ENCODE measurements at regions not wholly inside any gene's neighbourhood (a gene's known extent, or its start where the extent isn't known, plus 50 kb on each side); places are given as distances from the start of the nearest gene placed in this dataset.

DNA sequence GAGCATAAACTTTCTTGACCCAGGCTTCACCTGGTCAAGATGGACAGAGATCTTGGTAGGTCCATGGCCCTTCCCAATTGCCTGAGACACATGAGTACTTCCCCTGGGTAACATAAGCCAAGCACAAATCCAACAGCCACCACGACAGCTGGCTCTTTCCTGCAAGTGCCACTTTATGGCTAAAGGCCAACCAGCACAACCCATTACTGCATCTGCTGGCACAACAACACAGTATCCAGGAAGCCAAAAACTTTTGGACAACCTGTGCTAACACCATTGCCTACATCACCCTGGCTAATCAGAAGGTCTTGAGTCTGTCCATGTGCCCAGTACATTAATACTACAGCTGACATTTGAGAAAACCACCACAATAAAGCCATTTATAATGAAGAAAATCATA, 548.0 kb upstream of the SEMA3D start:
- DNase-seq (ENCODE audit: low spot score in 2 of 2) (no peak), ATAC-seq (replicated peaks; ENCODE audit: extremely low read depth, poor library complexity, severe bottlenecking) (no peak)
- no peaks in the 10 kb centered on the region for H3K27me3 Mint-ChIP-seq

DNA sequence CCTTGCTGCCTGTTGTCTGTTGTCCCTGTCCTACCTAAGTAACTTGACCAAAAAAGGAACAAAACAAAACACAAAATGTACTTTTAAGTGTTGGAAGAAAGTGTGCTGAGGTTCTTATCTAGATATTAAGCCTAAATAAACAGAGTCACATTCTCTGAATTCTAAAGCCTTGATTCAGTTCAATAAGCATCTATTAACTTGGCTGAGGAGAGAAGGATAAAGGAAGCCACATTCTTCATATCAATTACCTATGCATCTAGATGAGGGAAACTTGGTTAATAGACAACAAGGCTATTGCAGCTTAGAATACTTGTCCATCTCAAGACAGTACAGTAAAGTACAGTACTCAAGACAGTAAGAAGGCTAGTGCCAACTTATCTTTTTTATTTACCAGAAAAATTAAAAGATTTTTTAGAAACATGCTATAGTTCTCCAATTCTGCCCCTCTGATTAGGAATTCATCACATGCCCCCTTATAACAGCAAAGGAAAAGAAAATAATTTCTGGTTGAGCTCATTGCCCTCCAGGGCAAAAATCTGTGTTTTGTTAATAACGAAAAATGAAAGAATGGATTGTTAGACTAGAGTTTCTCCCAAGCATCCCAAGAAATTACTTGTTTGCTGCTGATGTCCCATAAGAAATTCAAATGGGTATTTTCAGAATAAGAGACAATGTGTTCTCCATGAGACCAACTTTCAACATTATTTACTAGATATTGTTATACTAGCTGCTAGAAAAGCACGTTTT, 546.5 kb upstream of the SEMA3D start:
- no peak overlapping the region for H3K4me3 Mint-ChIP-seq
- no peaks in the 10 kb centered on the region for H3K36me3 Mint-ChIP-seq (ENCODE audit: insufficient read depth)
- ATAC-seq (replicated peaks; ENCODE audit: extremely low read depth, poor library complexity, severe bottlenecking) (no peak), DNase-seq (ENCODE audit: low spot score in 2 of 2) (no peak)
- peaks cover 41% of the 10 kb centered on the region for H3K9me3 Mint-ChIP-seq
- no peaks in the 10 kb centered on the region for H3K4me1 Mint-ChIP-seq
- no peak overlapping the region for H3K27ac Mint-ChIP-seq (ENCODE audit: low read depth)
- H3K27me3 Mint-ChIP-seq, result no peaks in the 10 kb centered on the region

More for the DNA sequence above, 548.0 kb upstream of the SEMA3D start:
- Mint-ChIP-seq H3K27ac (ENCODE audit: low read depth) (no peak overlapping the region), H3K4me1 (no peaks in the 10 kb centered on the region), H3K4me3 (no peak overlapping the region), H3K36me3 (ENCODE audit: insufficient read depth) (no peaks in the 10 kb centered on the region), H3K9me3 (peaks cover 43% of the 10 kb centered on the region)

DNA sequence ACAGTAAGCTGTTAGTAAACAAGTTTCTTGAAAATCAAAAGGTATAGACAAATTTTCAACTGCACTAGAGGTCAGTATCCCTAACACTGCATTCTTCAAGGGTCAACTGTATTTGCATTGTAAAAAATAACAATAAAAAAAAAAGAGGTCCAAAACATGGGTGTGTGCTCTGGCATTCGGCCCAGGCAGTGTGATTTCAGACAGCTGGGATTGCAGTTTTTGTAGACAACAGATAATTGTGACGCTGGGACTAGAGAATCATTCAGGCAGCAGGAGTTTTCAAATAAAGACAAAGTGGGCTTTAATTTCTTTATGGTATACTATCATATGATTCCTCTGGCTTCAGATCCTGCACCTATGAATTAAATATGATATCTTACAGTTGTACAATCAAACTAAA, 543.2 kb upstream of the SEMA3D start:
- Mint-ChIP-seq H3K27ac (ENCODE audit: low read depth) (no peak overlapping the region), H3K4me1 (no peaks in the 10 kb centered on the region), H3K27me3 (no peaks in the 10 kb centered on the region), H3K36me3 (ENCODE audit: insufficient read depth) (no peaks in the 10 kb centered on the region), H3K9me3 (peaks cover 44% of the 10 kb centered on the region), H3K4me3 (no peak overlapping the region)
- ATAC-seq (replicated peaks; ENCODE audit: extremely low read depth, poor library complexity, severe bottlenecking), result no peak
- no peak for DNase-seq (ENCODE audit: low spot score in 2 of 2)

DNA sequence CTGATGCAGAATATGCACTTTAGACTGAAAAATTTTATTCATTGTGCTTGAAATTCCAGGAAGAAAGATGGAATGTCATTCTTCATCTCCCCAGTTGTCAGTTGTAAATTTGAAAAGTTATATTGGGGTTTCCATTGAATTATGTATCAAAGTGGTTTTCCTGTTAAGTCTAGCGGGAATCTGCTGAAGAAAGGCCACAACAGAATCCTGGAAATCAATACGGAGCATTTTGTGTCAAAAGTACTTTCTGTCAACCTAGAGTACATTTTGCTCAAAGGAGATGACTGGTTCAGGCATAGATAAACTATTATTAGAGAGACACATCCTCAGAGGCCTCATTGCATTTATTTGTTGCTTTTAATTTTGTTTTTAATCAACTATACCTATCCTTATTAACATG, 538.2 kb upstream of the SEMA3D start:
- DNase-seq (ENCODE audit: low spot score in 2 of 2) (no peak), ATAC-seq (replicated peaks; ENCODE audit: extremely low read depth, poor library complexity, severe bottlenecking) (no peak)
- H3K9me3 Mint-ChIP-seq, result peaks cover 19% of the 10 kb centered on the region
- no peaks in the 10 kb centered on the region for H3K27me3 Mint-ChIP-seq
- no peak overlapping the region for H3K27ac Mint-ChIP-seq (ENCODE audit: low read depth)
- H3K4me3 Mint-ChIP-seq, result no peak overlapping the region
- H3K36me3 Mint-ChIP-seq (ENCODE audit: insufficient read depth), result no peaks in the 10 kb centered on the region
- no peaks in the 10 kb centered on the region for H3K4me1 Mint-ChIP-seq

DNA sequence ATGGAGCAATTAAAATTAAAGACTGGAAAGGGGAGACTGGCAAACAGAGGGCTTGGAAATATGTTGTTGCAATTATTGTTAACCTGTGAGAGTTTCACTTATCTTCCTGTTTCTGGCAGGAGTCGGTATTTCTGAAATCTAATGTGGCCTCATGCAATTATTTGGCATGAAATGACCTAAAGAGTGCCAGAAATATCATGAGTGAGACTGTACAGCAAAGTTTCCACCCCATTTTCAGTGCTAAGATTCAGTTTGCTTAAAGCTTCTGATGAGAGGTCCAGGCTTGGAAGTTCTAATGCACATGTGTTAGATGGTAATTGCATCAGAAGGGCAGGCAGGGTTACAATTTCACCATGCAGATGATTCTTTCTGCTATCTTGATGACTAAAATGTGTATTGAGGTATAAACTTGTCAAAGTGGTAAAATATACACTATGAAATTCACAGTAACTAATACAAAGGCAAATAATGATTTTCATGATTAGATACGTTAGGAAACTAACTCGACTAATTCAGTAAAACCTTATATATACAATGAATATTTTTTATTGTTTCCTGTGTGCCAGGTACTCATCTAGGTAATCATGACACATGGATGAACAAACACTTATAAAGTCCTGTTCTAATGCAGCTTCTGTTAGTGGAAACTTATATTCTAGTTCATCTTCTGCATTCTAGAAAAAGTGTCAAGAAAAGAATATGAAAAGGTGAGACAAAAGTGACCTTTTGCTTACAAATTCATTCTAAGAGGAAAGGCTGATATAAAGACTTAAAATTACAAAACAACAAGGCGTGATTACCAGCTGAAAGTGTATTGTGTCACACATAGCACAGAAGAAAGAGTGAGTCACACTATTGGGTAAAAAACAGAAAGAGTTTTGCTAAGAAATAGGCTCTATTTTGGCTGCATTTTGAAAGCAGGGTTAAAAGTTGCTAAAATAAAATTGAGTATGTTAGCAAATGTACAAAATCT, 533.4 kb upstream of the SEMA3D start:
- Mint-ChIP-seq H3K9me3 (peaks cover 6% of the 10 kb centered on the region), H3K4me1 (no peaks in the 10 kb centered on the region), H3K4me3 (no peak overlapping the region), H3K36me3 (ENCODE audit: insufficient read depth) (no peaks in the 10 kb centered on the region), H3K27ac (ENCODE audit: low read depth) (no peak overlapping the region), H3K27me3 (no peaks in the 10 kb centered on the region)
- DNase-seq (ENCODE audit: low spot score in 2 of 2), result no peak
- no peak for ATAC-seq (replicated peaks; ENCODE audit: extremely low read depth, poor library complexity, severe bottlenecking)

DNA sequence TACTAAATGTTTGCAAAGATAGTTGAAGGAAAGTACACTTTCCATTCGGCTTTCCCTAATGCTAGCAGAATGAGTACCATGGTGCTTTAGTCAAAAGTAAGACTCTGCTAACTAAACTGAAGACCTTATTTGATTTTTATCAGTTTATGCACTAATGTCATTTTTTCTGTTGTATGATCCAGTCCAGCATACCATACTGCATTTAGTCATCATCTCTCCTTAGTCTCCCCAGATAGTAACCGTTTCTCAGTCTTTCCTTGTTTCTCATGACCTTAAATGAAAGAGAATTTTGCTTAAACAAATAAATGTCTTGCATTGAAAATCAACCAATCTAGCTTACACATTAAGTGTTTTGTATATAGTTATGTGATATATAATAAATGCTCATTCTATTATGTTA, 529.5 kb upstream of the SEMA3D start:
- Mint-ChIP-seq H3K9me3 (peaks cover 6% of the 10 kb centered on the region), H3K27me3 (no peaks in the 10 kb centered on the region), H3K4me1 (no peaks in the 10 kb centered on the region), H3K4me3 (no peak overlapping the region), H3K27ac (ENCODE audit: low read depth) (no peak overlapping the region), H3K36me3 (ENCODE audit: insufficient read depth) (no peaks in the 10 kb centered on the region)
- ATAC-seq (replicated peaks; ENCODE audit: extremely low read depth, poor library complexity, severe bottlenecking) (no peak), DNase-seq (ENCODE audit: low spot score in 2 of 2) (no peak)

DNA sequence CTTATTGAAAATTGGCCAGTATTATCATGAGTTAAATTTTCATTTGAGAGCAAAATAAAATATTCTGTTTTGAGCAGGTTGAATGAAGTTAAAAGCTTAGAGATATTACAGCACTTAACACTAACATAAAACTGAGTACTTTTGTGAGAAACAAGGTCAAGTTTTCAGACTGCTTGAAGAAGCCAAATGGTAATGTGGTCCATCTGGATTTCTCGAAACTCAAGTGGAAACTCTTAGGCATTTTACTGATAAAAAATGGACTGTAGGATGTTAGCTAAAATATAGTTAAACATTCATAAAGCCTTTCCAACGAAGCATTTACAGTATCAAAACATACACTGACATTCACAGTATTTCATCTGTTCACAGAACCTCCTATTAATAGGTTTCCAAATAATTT, 528.1 kb upstream of the SEMA3D start:
- Mint-ChIP-seq H3K9me3 (peaks cover 6% of the 10 kb centered on the region), H3K36me3 (ENCODE audit: insufficient read depth) (no peaks in the 10 kb centered on the region), H3K4me1 (no peaks in the 10 kb centered on the region), H3K4me3 (no peak overlapping the region), H3K27ac (ENCODE audit: low read depth) (no peak overlapping the region), H3K27me3 (no peaks in the 10 kb centered on the region)
- ATAC-seq (replicated peaks; ENCODE audit: extremely low read depth, poor library complexity, severe bottlenecking), result no peak
- DNase-seq (ENCODE audit: low spot score in 2 of 2), result no peak

DNA sequence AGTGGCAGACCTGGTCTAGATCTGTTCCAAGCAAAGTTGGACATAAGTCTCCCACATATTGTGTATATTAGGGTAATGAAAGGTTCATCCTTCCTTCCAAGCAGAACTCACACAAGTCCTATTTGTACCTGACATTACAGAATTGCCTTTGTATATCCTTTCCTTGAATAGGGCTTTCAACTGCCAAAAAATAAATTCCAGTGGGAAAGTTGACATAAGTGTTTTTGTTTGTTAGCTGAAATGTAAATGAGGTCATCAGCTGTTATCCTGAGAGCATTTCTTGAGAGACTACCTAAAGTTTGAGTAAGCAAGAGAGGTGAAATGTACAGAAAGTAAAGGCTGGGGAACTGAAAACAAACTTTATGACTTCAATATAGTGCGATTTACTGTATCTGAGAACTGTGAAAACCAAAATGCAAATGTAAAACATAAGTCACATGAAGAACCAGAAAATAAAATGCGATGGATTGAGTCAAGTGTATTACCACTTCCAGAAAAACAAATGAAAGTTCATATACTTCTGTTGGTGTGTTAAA, 527.3 kb upstream of the SEMA3D start:
- DNase-seq (ENCODE audit: low spot score in 2 of 2) (no peak), ATAC-seq (replicated peaks; ENCODE audit: extremely low read depth, poor library complexity, severe bottlenecking) (no peak)
- Mint-ChIP-seq H3K36me3 (ENCODE audit: insufficient read depth) (no peaks in the 10 kb centered on the region), H3K9me3 (peaks cover 6% of the 10 kb centered on the region), H3K27ac (ENCODE audit: low read depth) (no peak overlapping the region), H3K4me1 (no peaks in the 10 kb centered on the region), H3K27me3 (no peaks in the 10 kb centered on the region), H3K4me3 (no peak overlapping the region)

DNA sequence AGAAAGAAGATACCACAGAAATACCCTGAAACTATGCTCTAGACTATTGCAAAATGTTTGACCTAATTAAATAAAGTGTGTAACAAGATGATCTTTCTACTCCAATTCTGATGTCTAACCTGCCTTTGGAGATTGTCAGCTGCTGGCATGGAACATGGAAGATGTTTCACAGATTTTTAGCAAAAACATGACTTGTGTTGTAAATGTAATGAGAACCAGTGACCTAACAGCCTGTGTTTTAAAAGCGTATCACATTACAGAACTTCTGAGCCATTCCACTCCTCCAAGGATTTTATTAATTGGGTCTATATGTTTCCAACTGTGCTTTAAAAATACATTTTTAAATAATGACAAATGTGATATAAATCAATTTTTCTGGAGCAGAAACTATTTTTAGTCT, 526.3 kb upstream of the SEMA3D start:
- no peaks in the 10 kb centered on the region for H3K36me3 Mint-ChIP-seq (ENCODE audit: insufficient read depth)

DNA sequence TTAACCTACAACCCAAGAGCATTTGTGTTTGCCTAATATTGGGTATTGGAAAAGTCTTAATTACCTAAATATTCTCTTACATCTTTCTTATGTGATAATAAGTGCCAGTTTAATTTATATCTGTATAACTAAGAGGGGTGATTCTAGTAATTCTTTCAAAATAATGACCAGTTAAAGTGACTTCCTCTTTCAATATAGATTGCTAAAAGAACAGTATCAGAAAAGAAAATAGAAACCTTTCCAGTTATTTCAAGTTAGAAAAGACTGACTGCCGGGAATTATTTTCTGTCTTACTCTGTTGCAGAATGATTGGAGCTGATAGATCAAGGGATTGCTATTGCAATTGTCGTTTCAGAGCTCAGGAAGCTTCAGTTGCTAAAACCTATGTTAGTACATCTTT, 525.0 kb upstream of the SEMA3D start:
- no peaks in the 10 kb centered on the region for H3K4me1 Mint-ChIP-seq
- no peak overlapping the region for H3K4me3 Mint-ChIP-seq
- H3K27ac Mint-ChIP-seq (ENCODE audit: low read depth), result no peak overlapping the region
- no peak for ATAC-seq (replicated peaks; ENCODE audit: extremely low read depth, poor library complexity, severe bottlenecking)
- DNase-seq (ENCODE audit: low spot score in 2 of 2), result no peak
- H3K36me3 Mint-ChIP-seq (ENCODE audit: insufficient read depth), result no peaks in the 10 kb centered on the region
- H3K9me3 Mint-ChIP-seq, result peaks cover 6% of the 10 kb centered on the region
- no peaks in the 10 kb centered on the region for H3K27me3 Mint-ChIP-seq

More for the DNA sequence above, 526.3 kb upstream of the SEMA3D start:
- Mint-ChIP-seq H3K9me3 (peaks cover 6% of the 10 kb centered on the region), H3K27me3 (no peaks in the 10 kb centered on the region), H3K27ac (ENCODE audit: low read depth) (no peak overlapping the region), H3K4me1 (no peaks in the 10 kb centered on the region), H3K4me3 (no peak overlapping the region)
- no peak for ATAC-seq (replicated peaks; ENCODE audit: extremely low read depth, poor library complexity, severe bottlenecking)
- DNase-seq (ENCODE audit: low spot score in 2 of 2), result no peak

DNA sequence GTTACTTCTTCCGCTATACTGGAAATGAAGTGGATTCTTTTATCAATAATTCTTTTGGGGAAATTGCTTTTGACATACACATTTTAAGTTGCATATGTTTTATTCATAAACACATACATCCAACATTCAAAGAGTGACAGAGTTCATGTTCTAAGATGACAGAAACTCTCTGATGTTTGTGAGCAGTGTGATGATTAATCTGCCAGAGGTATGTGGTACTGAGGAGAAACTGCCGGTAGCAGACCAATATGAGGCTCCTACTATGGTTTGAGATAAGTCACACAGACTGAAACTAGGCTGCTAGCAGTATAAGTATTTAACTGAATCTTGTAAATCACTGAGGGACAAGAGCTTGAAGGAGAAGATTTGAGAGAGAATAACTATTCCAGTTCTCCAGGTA, 524.1 kb upstream of the SEMA3D start:
- Mint-ChIP-seq H3K27ac (ENCODE audit: low read depth) (no peak overlapping the region), H3K27me3 (no peaks in the 10 kb centered on the region), H3K4me3 (no peak overlapping the region), H3K9me3 (peaks cover 5% of the 10 kb centered on the region), H3K36me3 (ENCODE audit: insufficient read depth) (no peaks in the 10 kb centered on the region), H3K4me1 (no peaks in the 10 kb centered on the region)
- ATAC-seq (replicated peaks; ENCODE audit: extremely low read depth, poor library complexity, severe bottlenecking) (no peak), DNase-seq (ENCODE audit: low spot score in 2 of 2) (no peak)

DNA sequence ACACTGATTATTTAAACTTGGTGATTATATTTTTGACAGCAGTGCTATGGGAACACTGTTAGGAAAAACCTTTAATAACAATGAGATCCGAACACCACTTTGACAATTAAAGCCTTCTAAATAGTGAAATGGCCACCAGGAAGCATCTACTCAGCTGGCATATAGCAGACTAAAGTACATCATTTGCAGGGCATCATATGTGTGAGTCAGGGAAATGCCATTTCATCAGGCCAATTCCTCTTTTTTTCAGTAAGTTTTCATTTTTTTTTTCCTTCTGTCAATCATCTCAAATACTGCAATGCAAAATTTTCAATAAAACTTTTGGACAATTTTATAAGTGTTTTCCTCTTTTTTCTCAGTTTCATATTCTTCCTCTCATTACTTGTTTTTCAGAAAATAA, 521.4 kb upstream of the SEMA3D start:
- ATAC-seq (replicated peaks; ENCODE audit: extremely low read depth, poor library complexity, severe bottlenecking), result no peak
- no peaks in the 10 kb centered on the region for H3K27me3 Mint-ChIP-seq

DNA sequence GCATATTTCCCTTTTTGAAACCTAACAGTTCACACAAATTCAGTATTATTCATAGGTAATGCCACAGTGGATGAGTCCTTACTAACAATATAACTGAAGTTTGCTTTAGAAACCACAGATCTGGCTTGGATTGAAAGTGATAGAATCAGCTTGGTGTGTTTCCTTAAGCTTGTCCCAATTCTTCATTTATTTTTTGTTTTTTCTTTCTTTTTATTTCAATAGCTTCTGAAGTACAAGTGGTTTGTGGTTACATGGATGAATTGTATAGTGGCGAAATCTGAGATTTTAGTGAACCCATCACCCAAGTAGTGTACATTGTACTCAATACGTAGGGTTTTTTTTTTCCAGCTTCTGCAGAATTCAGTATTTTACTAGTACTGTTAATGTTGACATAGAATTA, 518.2 kb upstream of the SEMA3D start:
- H3K27ac Mint-ChIP-seq (ENCODE audit: low read depth), result no peak overlapping the region
- H3K9me3 Mint-ChIP-seq, result peaks cover 6% of the 10 kb centered on the region
- H3K4me3 Mint-ChIP-seq, result no peak overlapping the region
- ATAC-seq (replicated peaks; ENCODE audit: extremely low read depth, poor library complexity, severe bottlenecking) (no peak), DNase-seq (ENCODE audit: low spot score in 2 of 2) (no peak)
- H3K4me1 Mint-ChIP-seq, result no peaks in the 10 kb centered on the region
- no peaks in the 10 kb centered on the region for H3K36me3 Mint-ChIP-seq (ENCODE audit: insufficient read depth)
- H3K27me3 Mint-ChIP-seq, result no peaks in the 10 kb centered on the region

More for the DNA sequence above, 521.4 kb upstream of the SEMA3D start:
- DNase-seq (ENCODE audit: low spot score in 2 of 2), result no peak
- H3K4me3 Mint-ChIP-seq, result no peak overlapping the region
- H3K4me1 Mint-ChIP-seq, result no peaks in the 10 kb centered on the region
- no peaks in the 10 kb centered on the region for H3K36me3 Mint-ChIP-seq (ENCODE audit: insufficient read depth)
- H3K27ac Mint-ChIP-seq (ENCODE audit: low read depth), result no peak overlapping the region
- peaks cover 6% of the 10 kb centered on the region for H3K9me3 Mint-ChIP-seq
